Endothelial cell of umbilical vein (primary cell): ENCODE measurements at regions not wholly inside any gene's neighbourhood (a gene's known extent, or its start where the extent isn't known, plus 50 kb on each side); places are given as distances from the start of the nearest gene placed in this dataset.

Experiments
- BruUV-seq: library from RNA; stranded (reverse); fragments of 400-500 nt; replicated peaks from 2 replicates; lab custom pipeline; 2021; lab: Mats Ljungman, UMichigan
- CTCF ChIA-PET: fragments of 300-600, 350-600 bp; sonication (Branson Sonifier 250); formaldehyde crosslinking; loops from one replicate; lab custom pipeline; 2021; ENCODE audit warnings: antibody characterized with exemption, inconsistent platforms; lab: Charles Lee
- POLR2A ChIA-PET: fragments of 300-600, 350-600 bp; sonication (Branson Sonifier 250); formaldehyde crosslinking; loops from one replicate; lab custom pipeline; 2021; ENCODE audit warnings: antibody characterized with exemption, inconsistent platforms; lab: Charles Lee
- DNase-seq: peaks from one replicate; pipeline ENCODE4 v3.0.0-alpha.2; 2011; ENCODE audit warnings: low read depth, low spot score
- FAIRE-seq: peaks from 2 replicates; lab custom pipeline; 2011; peaks lifted over from hg19 to GRCh38; lab: Jason Lieb, UNC
- H2AFZ ChIP-seq: 2 replicates; pipeline ENCODE4 v1.6.0; 2012; ENCODE audit warnings: low read depth, low read length, control low read depth, inconsistent platforms
- H3K27ac ChIP-seq: 2 replicates; pipeline ENCODE4 v1.5.1; 2011; ENCODE audit warnings: low read depth, mild to moderate bottlenecking, control low read depth, low read length, moderate library complexity; ENCODE audit not compliant: insufficient read depth
- H3K27me3 ChIP-seq, 2 experiments: 2 replicates each; pipeline versions ENCODE4 v1.6.0 to v1.6.1; 2011; ENCODE audit warnings: low read length in 2 of 2, mixed read lengths in 1 of 2; ENCODE audit not compliant: control insufficient read depth in 2 of 2, insufficient read depth in 2 of 2
- H3K36me3 ChIP-seq, 2 experiments: 2 replicates in 1 of 2; 3 replicates in 1 of 2; pipeline ENCODE4 v1.5.1; 2011; ENCODE audit warnings: low read length in 2 of 2, mild to moderate bottlenecking in 1 of 2, moderate library complexity in 1 of 2; ENCODE audit not compliant: control insufficient read depth in 2 of 2, insufficient read depth in 2 of 2; ENCODE audit errors: extremely low read depth in 1 of 2
- H3K4me1 ChIP-seq: 3 replicates; pipeline ENCODE4 v1.5.1; 2011; ENCODE audit warnings: mild to moderate bottlenecking, low read length; ENCODE audit not compliant: control insufficient read depth, insufficient read depth; ENCODE audit errors: extremely low read depth
- H3K4me2 ChIP-seq: 2 replicates; pipeline ENCODE4 v1.6.1; 2011; ENCODE audit warnings: low read length, control low read depth, mixed read lengths; ENCODE audit not compliant: insufficient read depth
- H3K4me3 ChIP-seq, 3 experiments: fragments of 200-600 bp in 1 of 3; sonication (generic), shearing (Covaris generic) in 1 of 3; replicated peaks in 1 of 3; 2 replicates each; pipeline ENCODE4 v1.5.1; 2011 to 2016; ENCODE audit warnings: control low read depth in 3 of 3, low read length in 3 of 3, mild to moderate bottlenecking in 2 of 3, inconsistent platforms in 1 of 3, low read depth in 1 of 3, moderate library complexity in 1 of 3; ENCODE audit not compliant: insufficient read depth in 1 of 3
- H3K79me2 ChIP-seq: 2 replicates; pipeline ENCODE4 v1.6.0; 2012; ENCODE audit warnings: low read length, inconsistent platforms; ENCODE audit not compliant: control insufficient read depth, insufficient read depth
- H3K9ac ChIP-seq: replicated peaks from 2 replicates; pipeline ENCODE3; 2011; ENCODE audit warnings: low read length, control low read depth; ENCODE audit not compliant: insufficient read depth; ENCODE audit errors: extremely low read depth
- H3K9me1 ChIP-seq: replicated peaks from 3 replicates; pipeline ENCODE4 v1.6.0; 2011; ENCODE audit warnings: mild to moderate bottlenecking, low read length; ENCODE audit not compliant: control insufficient read depth, insufficient read depth; ENCODE audit errors: extremely low read depth
- H3K9me3 ChIP-seq: replicated peaks from 2 replicates; pipeline ENCODE4 v1.5.1; 2012; ENCODE audit warnings: low read length, inconsistent platforms; ENCODE audit not compliant: control insufficient read depth, insufficient read depth
- H4K20me1 ChIP-seq: replicated peaks from 2 replicates; pipeline ENCODE3; 2011; ENCODE audit warnings: mild to moderate bottlenecking, low read length; ENCODE audit not compliant: control insufficient read depth, insufficient read depth; ENCODE audit errors: extremely low read depth
- EZH2 ChIP-seq: IDR thresholded peaks from 2 replicates; pipeline ENCODE4 v1.6.1; 2012; ENCODE audit warnings: borderline replicate concordance, low read depth, mild to moderate bottlenecking, moderate library complexity, low read length, inconsistent platforms; ENCODE audit not compliant: severe bottlenecking
- FOS ChIP-seq: IDR thresholded peaks from 2 replicates; pipeline ENCODE4 v1.6.1; 2011; ENCODE audit warnings: mild to moderate bottlenecking, low read length, moderate library complexity, borderline replicate concordance; ENCODE audit not compliant: insufficient read depth
- GATA2 ChIP-seq: IDR thresholded peaks from 2 replicates; pipeline ENCODE4 v1.7.0; 2011; ENCODE audit warnings: low read depth, mild to moderate bottlenecking, moderate library complexity, mixed read lengths, low read length; ENCODE audit not compliant: insufficient read length, insufficient read depth
- JUN ChIP-seq: IDR thresholded peaks from 2 replicates; pipeline ENCODE4 v1.6.1; 2011; ENCODE audit warnings: borderline replicate concordance, low read depth; ENCODE audit not compliant: insufficient read length, insufficient read depth
- MAX ChIP-seq: IDR thresholded peaks from 2 replicates; pipeline ENCODE4 v1.6.1; 2011; ENCODE audit not compliant: insufficient read depth, insufficient read length
- MYC ChIP-seq: IDR thresholded peaks from one replicate; pipeline ENCODE4 v1.6.1; 2011; ENCODE audit warnings: mild to moderate bottlenecking, low read depth, low read length
- POLR2A ChIP-seq: IDR thresholded peaks from 2 replicates; pipeline ENCODE4 v1.6.1; 2012; ENCODE audit warnings: low read depth, mild to moderate bottlenecking, control low read depth, low read length
- POLR2AphosphoS5 ChIP-seq: IDR thresholded peaks from 2 replicates; pipeline ENCODE4 v1.6.1; 2012; ENCODE audit warnings: low read depth, mild to moderate bottlenecking, control low read depth, low read length, moderate library complexity; ENCODE audit not compliant: insufficient read depth
- dilution Hi-C: fragments of 300-500 bp; cut with MboI; formaldehyde crosslinking; loops from one replicate; pipeline ENCODE4 v1.15.0; 2019; ENCODE audit warnings: low sequenced_read_pairs; ENCODE audit not compliant: extremely low pct_ligation_motif_present
- intact Hi-C: fragments of 100-400 bp; cut with micrococcal nuclease; formaldehyde crosslinking; loops from one replicate; pipeline ENCODE4 v1.10.0; 2022
- TF ChIP-seq, protein P1 (sequence below), 2 donors: IDR thresholded peaks; 1 replicate in 1 of 2; 2 replicates in 1 of 2; pipeline ENCODE4 v1.5.1; 2011; ENCODE audit warnings: low read length in 2 of 2, mild to moderate bottlenecking in 2 of 2, moderate library complexity in 2 of 2, control low read depth in 1 of 2, inconsistent platforms in 1 of 2, low read depth in 1 of 2; ENCODE audit not compliant: insufficient read depth in 1 of 2; ENCODE audit errors: extremely low read depth in 1 of 2

DNA sequence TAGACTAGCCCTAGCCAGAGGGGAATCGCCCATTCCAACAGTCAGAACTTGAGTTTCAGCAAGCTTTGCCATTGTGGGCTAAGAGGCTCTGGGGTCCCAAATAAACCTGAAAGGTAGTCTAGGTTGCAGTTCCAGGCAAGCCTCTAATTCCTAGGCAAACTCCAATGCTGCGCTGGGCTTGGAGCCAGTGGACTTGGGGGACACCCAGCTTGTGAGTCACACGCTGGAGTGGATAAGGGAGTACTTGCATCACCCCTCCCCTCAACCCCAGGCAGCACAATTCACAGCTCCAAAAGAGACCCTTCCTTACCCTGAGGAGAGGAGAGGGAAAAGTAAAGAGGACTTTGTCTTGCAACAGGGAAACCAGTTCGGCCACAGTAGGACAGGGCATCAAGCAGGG, 105.2 kb upstream of the DPPA4 start:
- ChIA-PET CTCF (interaction anchor here (0.7 kb wide), 1 partner anchor 565 kb away, joined by 3 read pairs; no protein-coding TSS in a partner anchor), POLR2A (no interaction called here)
- Histone ChIP-seq H3K4me1 (no peaks in the 10 kb centered on the region), H3K4me3 (no peak overlapping the region), H3K27ac (no peak overlapping the region), H3K9me3 (peaks cover 2% of the 10 kb centered on the region), H3K9me1 (no peaks in the 10 kb centered on the region), H3K79me2 (no peaks in the 10 kb centered on the region), H3K9ac (no peak overlapping the region), H4K20me1 (no peaks in the 10 kb centered on the region), H3K27me3 (no peaks in the 10 kb centered on the region), H2AFZ (no peak overlapping the region), H3K36me3 (no peaks in the 10 kb centered on the region), H3K4me2 (no peak overlapping the region)
- BruUV-seq: no TSS peak
- intact Hi-C loops: no loop called here
- DNase-seq: no peak
- dilution Hi-C loops: no loop called here
- TF ChIP-seq FOS (no peak), JUN (no peak), EZH2 (no peak), MAX (no peak), MYC (no peak), POLR2AphosphoS5 (no peak), POLR2A (no peak), GATA2 (no peak)
- TF ChIP-seq, protein P1, sequence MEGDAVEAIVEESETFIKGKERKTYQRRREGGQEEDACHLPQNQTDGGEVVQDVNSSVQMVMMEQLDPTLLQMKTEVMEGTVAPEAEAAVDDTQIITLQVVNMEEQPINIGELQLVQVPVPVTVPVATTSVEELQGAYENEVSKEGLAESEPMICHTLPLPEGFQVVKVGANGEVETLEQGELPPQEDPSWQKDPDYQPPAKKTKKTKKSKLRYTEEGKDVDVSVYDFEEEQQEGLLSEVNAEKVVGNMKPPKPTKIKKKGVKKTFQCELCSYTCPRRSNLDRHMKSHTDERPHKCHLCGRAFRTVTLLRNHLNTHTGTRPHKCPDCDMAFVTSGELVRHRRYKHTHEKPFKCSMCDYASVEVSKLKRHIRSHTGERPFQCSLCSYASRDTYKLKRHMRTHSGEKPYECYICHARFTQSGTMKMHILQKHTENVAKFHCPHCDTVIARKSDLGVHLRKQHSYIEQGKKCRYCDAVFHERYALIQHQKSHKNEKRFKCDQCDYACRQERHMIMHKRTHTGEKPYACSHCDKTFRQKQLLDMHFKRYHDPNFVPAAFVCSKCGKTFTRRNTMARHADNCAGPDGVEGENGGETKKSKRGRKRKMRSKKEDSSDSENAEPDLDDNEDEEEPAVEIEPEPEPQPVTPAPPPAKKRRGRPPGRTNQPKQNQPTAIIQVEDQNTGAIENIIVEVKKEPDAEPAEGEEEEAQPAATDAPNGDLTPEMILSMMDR (IDR thresholded peaks at IDR 0.05; ENCODE audit: extremely low read depth in 1 of 2, insufficient read depth in 1 of 2, low read depth in 1 of 2, low read length in 2 of 2): no peak
- no peak for FAIRE-seq
